CD4-positive, alpha-beta T cell (primary cell): ENCODE measurements at regions not wholly inside any gene's neighbourhood (a gene's known extent, or its start where the extent isn't known, plus 50 kb on each side); places are given as distances from the start of the nearest gene placed in this dataset.

Experiments
- ATAC-seq: fragments of 200-7000 bp; cut with Tn5 transposase; one replicate; pipeline ENCODE4 v1.10.0; 2022; ENCODE audit warnings: mild to moderate bottlenecking; ENCODE audit not compliant: poor library complexity
- CTCF ChIA-PET: fragments of 350-600 bp; sonication (Branson Sonifier 250); formaldehyde crosslinking; loops from one replicate; lab custom pipeline; 2021; ENCODE audit warnings: antibody characterized with exemption, inconsistent platforms; lab: Charles Lee
- POLR2A ChIA-PET: fragments of 350-600 bp; sonication (Branson Sonifier 250); formaldehyde crosslinking; loops from one replicate; lab custom pipeline; 2021; ENCODE audit warnings: antibody characterized with exemption, inconsistent platforms; lab: Charles Lee
- DNase-seq, 14 experiments: peaks; one replicate each; pipeline ENCODE4 v3.0.0-alpha.2; 2013 to 2020; ENCODE audit warnings: mixed read lengths in 2 of 14
- H3K27ac ChIP-seq, 2 donors: one replicate each; pipeline versions ENCODE4 v1.5.1 to v1.7.0; 2013; ENCODE audit warnings: low read length in 2 of 2, low read depth in 1 of 2, mild to moderate bottlenecking in 1 of 2
- H3K27me3 ChIP-seq, 2 experiments: 1 replicate in 1 of 2; 2 replicates in 1 of 2; pipeline versions ENCODE4 v1.6.1 to v1.7.0; 2013; ENCODE audit warnings: low read length in 2 of 2, control low read depth in 1 of 2, mild to moderate bottlenecking in 1 of 2, moderate library complexity in 1 of 2; ENCODE audit not compliant: insufficient read depth in 2 of 2, control insufficient read depth in 1 of 2
- H3K36me3 ChIP-seq: one replicate; pipeline ENCODE4 v1.6.1; 2013; ENCODE audit warnings: low read length, control low read depth; ENCODE audit not compliant: insufficient read depth
- H3K4me1 ChIP-seq: one replicate; pipeline ENCODE4 v1.6.1; 2013; ENCODE audit warnings: low read length, control low read depth; ENCODE audit not compliant: insufficient read depth
- H3K4me3 ChIP-seq: one replicate; pipeline ENCODE4 v1.5.1; 2013; ENCODE audit warnings: mild to moderate bottlenecking, low read length, moderate library complexity
- H3K9me3 ChIP-seq, 2 experiments: 1 replicate in 1 of 2; 2 replicates in 1 of 2; pipeline versions ENCODE4 v1.6.1 to v1.7.0; 2013; ENCODE audit warnings: low read length in 2 of 2, mild to moderate bottlenecking in 2 of 2, control low read depth in 1 of 2, moderate library complexity in 1 of 2; ENCODE audit not compliant: control insufficient read depth in 1 of 2, insufficient read depth in 1 of 2
- H3K27ac Mint-ChIP-seq: one replicate; pipeline ENCODE4 v1.8.0; 2020; ENCODE audit warnings: mixed read lengths
- H3K27me3 Mint-ChIP-seq: one replicate; pipeline ENCODE4 v1.8.0; 2021; ENCODE audit warnings: mixed read lengths
- H3K36me3 Mint-ChIP-seq: one replicate; pipeline ENCODE4 v1.8.0; 2021; ENCODE audit warnings: low read depth, mixed read lengths
- H3K4me1 Mint-ChIP-seq: one replicate; pipeline ENCODE4 v1.8.0; 2021; ENCODE audit warnings: low read depth, mixed read lengths
- H3K4me3 Mint-ChIP-seq: one replicate; pipeline ENCODE4 v1.8.0; 2020; ENCODE audit warnings: mild to moderate bottlenecking, mixed read lengths
- H3K9me3 Mint-ChIP-seq: one replicate; pipeline ENCODE4 v1.8.0; 2020; ENCODE audit warnings: mixed read lengths
- CTCF ChIP-seq: fragments of 200-600 bp; IDR thresholded peaks from one replicate; pipeline ENCODE4 v1.8.0; 2022; ENCODE audit warnings: antibody characterized with exemption, mild to moderate bottlenecking
- intact Hi-C, 2 experiments: fragments of 100-400 bp; cut with DNase I in 1 of 2; cut with micrococcal nuclease in 1 of 2; formaldehyde crosslinking; loops; one replicate each; pipeline versions ENCODE4 v1.15.1 to v1.9.0; 2023 to 2025; cut with DNase I, micrococcal nuclease

GRCh38 chr6:43877463-43878126 lies 107.6 kb downstream of the VEGFA start:
- ChIA-PET POLR2A (interaction anchor here (0.5 kb wide), 1 partner anchor 159 kb away, joined by 3 read pairs; no protein-coding TSS in a partner anchor), CTCF (no interaction called here)
- H3K4me1 ChIP-seq: no peaks in the 10 kb centered on the region
- no peaks in the 10 kb centered on the region for H3K27me3 ChIP-seq
- ATAC-seq (no peak), DNase-seq (no peak)
- no peaks in the 10 kb centered on the region for H3K36me3 ChIP-seq
- H3K4me3 ChIP-seq: no peak overlapping the region
- no peaks in the 10 kb centered on the region for H3K9me3 Mint-ChIP-seq
- no peak overlapping the region for H3K4me3 Mint-ChIP-seq
- no peak overlapping the region for H3K27ac ChIP-seq
- no peaks in the 10 kb centered on the region for H3K4me1 Mint-ChIP-seq
- H3K9me3 ChIP-seq: no peaks in the 10 kb centered on the region
- no peak overlapping the region for H3K27ac Mint-ChIP-seq
- no peaks in the 10 kb centered on the region for H3K27me3 Mint-ChIP-seq
- TF ChIP-seq CTCF: no peak
- no peaks in the 10 kb centered on the region for H3K36me3 Mint-ChIP-seq
- intact Hi-C loops: no loop called here

GRCh38 chr6:43877036-43877435 lies 107.0 kb downstream of the VEGFA start:
- no peak overlapping the region for H3K27ac Mint-ChIP-seq
- H3K9me3 Mint-ChIP-seq: no peaks in the 10 kb centered on the region
- CTCF ChIA-PET: no interaction called here
- H3K4me3 ChIP-seq: no peak overlapping the region
- POLR2A ChIA-PET: no interaction called here
- H3K27ac ChIP-seq: no peak overlapping the region
- no peaks in the 10 kb centered on the region for H3K36me3 Mint-ChIP-seq
- intact Hi-C loops: no loop called here
- H3K4me1 Mint-ChIP-seq: no peaks in the 10 kb centered on the region
- ATAC-seq (no peak), DNase-seq (no peak)
- TF ChIP-seq CTCF: no peak
- H3K36me3 ChIP-seq: no peaks in the 10 kb centered on the region
- no peaks in the 10 kb centered on the region for H3K9me3 ChIP-seq
- H3K4me1 ChIP-seq: no peaks in the 10 kb centered on the region
- no peak overlapping the region for H3K4me3 Mint-ChIP-seq
- no peaks in the 10 kb centered on the region for H3K27me3 ChIP-seq
- no peaks in the 10 kb centered on the region for H3K27me3 Mint-ChIP-seq

- no peak for DNase-seq
- H3K4me3 ChIP-seq: no peak overlapping the region
- H3K27me3 ChIP-seq: no peaks in the 10 kb centered on the region
- no peaks in the 10 kb centered on the region for H3K36me3 ChIP-seq
- no peaks in the 10 kb centered on the region for H3K27me3 Mint-ChIP-seq
- intact Hi-C loops: no loop called here
- H3K36me3 Mint-ChIP-seq: no peaks in the 10 kb centered on the region
- H3K4me1 ChIP-seq: no peaks in the 10 kb centered on the region
- POLR2A ChIA-PET: no interaction called here
- no peak overlapping the region for H3K27ac Mint-ChIP-seq
- no peaks in the 10 kb centered on the region for H3K9me3 Mint-ChIP-seq
- TF ChIP-seq CTCF: no peak
- no peaks in the 10 kb centered on the region for H3K9me3 ChIP-seq
- H3K4me3 Mint-ChIP-seq: no peak overlapping the region
- no peaks in the 10 kb centered on the region for H3K4me1 Mint-ChIP-seq
- ATAC-seq: no peak
- CTCF ChIA-PET: no interaction called here
- no peak overlapping the region for H3K27ac ChIP-seq
Observed at GRCh38 chr6:43876602-43877001, 106.6 kb downstream of the VEGFA start.
